Hepatocyte (in vitro differentiated cells): ENCODE measurements at regions not wholly inside any gene's neighbourhood (a gene's known extent, or its start where the extent isn't known, plus 50 kb on each side); places are given as distances from the start of the nearest gene placed in this dataset.

Source experiments
- DNase-seq: peaks from one replicate; pipeline ENCODE4 v3.0.0-alpha.2; 2016; ENCODE audit warnings: low spot score
- H2AFZ ChIP-seq: fragments of 200-600 bp; sonication (generic); 2 replicates; pipeline ENCODE4 v1.6.0; 2016; ENCODE audit warnings: antibody characterized with exemption, mild to moderate bottlenecking
- H3K27ac ChIP-seq: fragments of 200-600 bp; sonication (generic); 2 replicates; pipeline ENCODE4 v1.5.1; 2016; ENCODE audit warnings: mild to moderate bottlenecking
- H3K27me3 ChIP-seq: fragments of 200-600 bp; sonication (generic); 2 replicates; pipeline ENCODE4 v1.6.1; 2016
- H3K36me3 ChIP-seq: fragments of 200-600 bp; sonication (generic); replicated peaks from 2 replicates; pipeline ENCODE4 v1.5.1; 2016; ENCODE audit warnings: low read depth; ENCODE audit not compliant: insufficient read depth
- H3K4me1 ChIP-seq: fragments of 200-600 bp; sonication (generic); 2 replicates; pipeline ENCODE4 v1.5.1; 2016; ENCODE audit warnings: mild to moderate bottlenecking, moderate library complexity; ENCODE audit not compliant: insufficient read depth
- H3K4me2 ChIP-seq: fragments of 200-600 bp; sonication (generic); 2 replicates; pipeline ENCODE4 v1.6.0; 2016
- H3K4me3 ChIP-seq: fragments of 200-600 bp; sonication (generic); 2 replicates; pipeline ENCODE4 v1.5.1; 2016; ENCODE audit warnings: mild to moderate bottlenecking
- H3K79me2 ChIP-seq: fragments of 200-600 bp; sonication (generic); 2 replicates; pipeline ENCODE4 v1.6.0; 2017; ENCODE audit warnings: mild to moderate bottlenecking
- H3K9me2 ChIP-seq: fragments of 200-600 bp; sonication (generic); replicated peaks from 2 replicates; pipeline ENCODE4 v1.6.0; 2017; ENCODE audit warnings: mild to moderate bottlenecking; ENCODE audit not compliant: insufficient read depth
- H3K9me3 ChIP-seq: fragments of 200-600 bp; sonication (generic); 2 replicates; pipeline ENCODE4 v1.5.1; 2016; ENCODE audit warnings: low read depth, mild to moderate bottlenecking
- H4K20me1 ChIP-seq: fragments of 200-600 bp; sonication (generic); 2 replicates; pipeline ENCODE4 v1.6.0; 2016; ENCODE audit warnings: mild to moderate bottlenecking; ENCODE audit not compliant: insufficient read depth, poor library complexity, severe bottlenecking
- CTCF ChIP-seq: fragments of 200-600 bp; sonication (generic); IDR thresholded peaks from 2 replicates; pipeline ENCODE4 v1.5.1; 2016; ENCODE audit warnings: antibody characterized with exemption, mild to moderate bottlenecking; ENCODE audit not compliant: poor library complexity
- EZH2 ChIP-seq: fragments of 200-600 bp; sonication (generic); IDR thresholded peaks from 2 replicates; pipeline ENCODE4 v1.6.1; 2016; ENCODE audit warnings: antibody characterized with exemption, mild to moderate bottlenecking, borderline replicate concordance
- EZH2phosphoT487 ChIP-seq: fragments of 200-600 bp; sonication (generic); IDR thresholded peaks from one replicate; pipeline ENCODE4 v1.6.1; 2018; ENCODE audit warnings: antibody characterized with exemption, mild to moderate bottlenecking, low read depth, moderate library complexity; ENCODE audit not compliant: unreplicated experiment, severe bottlenecking
- WGBS: methylation state at CpG from one replicate; pipeline ENCODE4 v1.1.6; 2016; ENCODE audit warnings: low lambda C conversion rate; ENCODE audit errors: missing lambda C conversion rate; 5-methylcytosine and 5-hydroxymethylcytosine counted together

- Histone ChIP-seq H3K9me3 (no peaks in the 10 kb centered on the region), H4K20me1 (no peaks in the 10 kb centered on the region)
- 94% methylated on average over 3 of the region's 3 CpGs for WGBS
Observed at GRCh38 chr4:155587766-155588165, 78.9 kb upstream of the GUCY1A1 start.

DNA sequence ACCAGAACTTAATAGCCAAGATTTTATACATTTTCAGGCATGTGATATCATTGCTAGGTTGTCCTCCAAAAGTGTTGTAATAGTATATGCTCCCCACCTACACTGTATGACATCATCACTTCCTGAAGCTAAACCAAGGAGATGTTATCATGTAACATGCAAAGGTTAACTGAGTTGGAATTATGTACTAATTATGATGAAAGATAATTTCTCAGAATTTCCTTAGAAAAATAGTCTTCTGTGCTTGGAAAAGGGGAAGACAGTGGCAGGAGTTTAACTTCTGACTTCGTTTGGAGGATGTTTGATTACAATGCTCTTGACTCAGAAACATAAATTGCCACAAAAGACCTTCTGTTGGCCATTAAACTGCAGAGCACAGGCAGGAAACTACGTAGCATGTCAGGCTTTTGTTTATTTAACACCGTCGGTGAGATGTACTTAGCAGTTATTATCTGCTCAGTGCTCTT lies 83.6 kb upstream of the GUCY1A1 start:
- H4K20me1 ChIP-seq = no peaks in the 10 kb centered on the region
- H3K4me3 ChIP-seq = no peak overlapping the region
- WGBS = 25% methylated on average over 4 of the region's 4 CpGs
- H3K36me3 ChIP-seq = no peaks in the 10 kb centered on the region
- H3K9me3 ChIP-seq = no peaks in the 10 kb centered on the region
- no peak for TF ChIP-seq CTCF
- TF ChIP-seq EZH2phosphoT487 = no peak
- TF ChIP-seq EZH2 = no peak
- H2AFZ ChIP-seq = no peak overlapping the region
- no peaks in the 10 kb centered on the region for H3K9me2 ChIP-seq
- no peaks in the 10 kb centered on the region for H3K27me3 ChIP-seq
- H3K79me2 ChIP-seq = no peaks in the 10 kb centered on the region
- H3K27ac ChIP-seq = peak overlapping the region; percentile 3
- H3K4me2 ChIP-seq = peak overlapping the region; percentile 4
- no peak for DNase-seq
- no peaks in the 10 kb centered on the region for H3K4me1 ChIP-seq

More at GRCh38 chr4:155587766-155588165, 78.9 kb upstream of the GUCY1A1 start:
- H3K27ac ChIP-seq = no peak overlapping the region
- no peak overlapping the region for H3K4me3 ChIP-seq
- no peak for TF ChIP-seq EZH2phosphoT487
- no peak for TF ChIP-seq EZH2
- TF ChIP-seq CTCF = no peak
- H3K9me2 ChIP-seq = no peaks in the 10 kb centered on the region
- no peaks in the 10 kb centered on the region for H3K27me3 ChIP-seq
- H3K4me2 ChIP-seq = no peak overlapping the region
- no peak overlapping the region for H2AFZ ChIP-seq
- DNase-seq = no peak
- no peaks in the 10 kb centered on the region for H3K36me3 ChIP-seq
- no peaks in the 10 kb centered on the region for H3K79me2 ChIP-seq
- H3K4me1 ChIP-seq = no peaks in the 10 kb centered on the region

DNA sequence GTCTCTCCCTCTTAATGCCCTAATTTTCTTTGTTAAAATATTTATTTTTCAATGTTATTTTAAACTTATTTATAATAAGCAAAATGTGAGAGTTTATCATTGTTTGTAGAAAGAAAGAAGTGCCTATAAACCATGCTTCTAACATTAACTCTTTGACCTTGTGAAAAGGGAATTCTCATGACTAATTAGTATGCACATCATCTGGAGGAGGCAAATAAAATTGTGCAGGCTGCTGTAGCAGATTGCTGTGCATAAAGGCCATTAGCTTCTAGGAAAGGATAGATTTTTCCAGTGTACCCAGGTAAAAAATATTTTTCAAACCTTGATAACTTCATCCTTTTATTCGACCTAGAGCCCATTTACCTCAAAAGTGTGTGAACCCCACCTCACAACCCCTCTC lies 84.6 kb upstream of the GUCY1A1 start:
- no peak overlapping the region for H3K4me2 ChIP-seq
- no peaks in the 10 kb centered on the region for H3K9me2 ChIP-seq
- H3K79me2 ChIP-seq = no peaks in the 10 kb centered on the region
- H3K4me1 ChIP-seq = no peaks in the 10 kb centered on the region
- no peak overlapping the region for H3K27ac ChIP-seq
- WGBS = 95% methylated on average over 1 of the region's 1 CpG
- H2AFZ ChIP-seq = no peak overlapping the region
- H3K4me3 ChIP-seq = no peak overlapping the region
- H4K20me1 ChIP-seq = no peaks in the 10 kb centered on the region
- no peaks in the 10 kb centered on the region for H3K36me3 ChIP-seq
- TF ChIP-seq CTCF (no peak), EZH2 (no peak), EZH2phosphoT487 (no peak)
- no peak for DNase-seq
- no peaks in the 10 kb centered on the region for H3K9me3 ChIP-seq
- H3K27me3 ChIP-seq = no peaks in the 10 kb centered on the region
